Adrenal gland (tissue), 5 donors: ENCODE measurements at regions not wholly inside any gene's neighbourhood (a gene's known extent, or its start where the extent isn't known, plus 50 kb on each side); places are given as distances from the start of the nearest gene placed in this dataset.

Source experiments
- POLR2A ChIP-seq, 2 donors: fragments of 450-650 bp; IDR thresholded peaks; one replicate each; pipeline ENCODE4 v1.6.1; 2017; ENCODE audit warnings: antibody characterized with exemption in 2 of 2, mild to moderate bottlenecking in 2 of 2, moderate library complexity in 1 of 2
- TF ChIP-seq, protein P1 (sequence below), 6 experiments: fragments of 450-650 bp in 4 of 6; fragments of 200-600 bp in 2 of 6; sonication (generic) in 1 of 6; IDR thresholded peaks; 1 replicate in 5 of 6; 2 replicates in 1 of 6; pipeline versions ENCODE4 v1.5.1 to v1.8.0; 2016 to 2021; ENCODE audit warnings: antibody characterized with exemption in 6 of 6, mild to moderate bottlenecking in 2 of 6, moderate library complexity in 1 of 6
- donor health status: DM: no; HTN: no; CAD: no.

DNA sequence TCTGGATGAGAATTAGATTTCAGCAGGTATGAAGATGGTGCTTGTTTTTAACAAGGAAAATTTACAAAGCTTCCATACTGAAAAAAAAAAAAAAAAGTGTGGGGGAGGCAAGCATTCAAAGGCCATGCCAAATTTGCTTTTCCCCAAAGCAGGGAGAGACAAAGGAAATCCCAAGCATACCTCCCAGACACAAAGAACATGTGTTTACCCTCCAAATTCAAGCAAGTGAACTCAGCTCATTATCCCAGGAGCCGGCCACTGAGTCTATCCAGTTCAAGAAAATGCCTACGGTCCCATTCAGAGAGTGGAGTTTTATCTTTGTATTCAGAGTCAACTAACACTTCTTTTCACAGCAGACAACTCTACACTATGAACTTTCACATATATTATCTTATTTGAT is 102.7 kb upstream of the ID4 start:
- no peak for TF ChIP-seq POLR2A (IDR thresholded peaks at IDR 0.05)
- TF ChIP-seq, protein P1, sequence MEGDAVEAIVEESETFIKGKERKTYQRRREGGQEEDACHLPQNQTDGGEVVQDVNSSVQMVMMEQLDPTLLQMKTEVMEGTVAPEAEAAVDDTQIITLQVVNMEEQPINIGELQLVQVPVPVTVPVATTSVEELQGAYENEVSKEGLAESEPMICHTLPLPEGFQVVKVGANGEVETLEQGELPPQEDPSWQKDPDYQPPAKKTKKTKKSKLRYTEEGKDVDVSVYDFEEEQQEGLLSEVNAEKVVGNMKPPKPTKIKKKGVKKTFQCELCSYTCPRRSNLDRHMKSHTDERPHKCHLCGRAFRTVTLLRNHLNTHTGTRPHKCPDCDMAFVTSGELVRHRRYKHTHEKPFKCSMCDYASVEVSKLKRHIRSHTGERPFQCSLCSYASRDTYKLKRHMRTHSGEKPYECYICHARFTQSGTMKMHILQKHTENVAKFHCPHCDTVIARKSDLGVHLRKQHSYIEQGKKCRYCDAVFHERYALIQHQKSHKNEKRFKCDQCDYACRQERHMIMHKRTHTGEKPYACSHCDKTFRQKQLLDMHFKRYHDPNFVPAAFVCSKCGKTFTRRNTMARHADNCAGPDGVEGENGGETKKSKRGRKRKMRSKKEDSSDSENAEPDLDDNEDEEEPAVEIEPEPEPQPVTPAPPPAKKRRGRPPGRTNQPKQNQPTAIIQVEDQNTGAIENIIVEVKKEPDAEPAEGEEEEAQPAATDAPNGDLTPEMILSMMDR (IDR thresholded peaks at IDR 0.05), result no peak
